Fibroblast of the aortic adventitia (primary cell): ENCODE measurements at regions not wholly inside any gene's neighbourhood (a gene's known extent, or its start where the extent isn't known, plus 50 kb on each side); places are given as distances from the start of the nearest gene placed in this dataset.

Source experiments
- DNase-seq: peaks from one replicate; pipeline ENCODE4 v3.0.0-alpha.2; 2010; ENCODE audit warnings: low read depth
- H3K4me3 ChIP-seq: 2 replicates; pipeline ENCODE4 v1.5.1; 2011; ENCODE audit warnings: low read depth, mild to moderate bottlenecking, control low read depth, low read length, moderate library complexity
- TF ChIP-seq, protein P1 (sequence below): IDR thresholded peaks from 2 replicates; pipeline ENCODE4 v1.5.1; 2011; ENCODE audit warnings: mild to moderate bottlenecking, low read length, control low read depth, inconsistent platforms; ENCODE audit not compliant: insufficient read depth

DNA sequence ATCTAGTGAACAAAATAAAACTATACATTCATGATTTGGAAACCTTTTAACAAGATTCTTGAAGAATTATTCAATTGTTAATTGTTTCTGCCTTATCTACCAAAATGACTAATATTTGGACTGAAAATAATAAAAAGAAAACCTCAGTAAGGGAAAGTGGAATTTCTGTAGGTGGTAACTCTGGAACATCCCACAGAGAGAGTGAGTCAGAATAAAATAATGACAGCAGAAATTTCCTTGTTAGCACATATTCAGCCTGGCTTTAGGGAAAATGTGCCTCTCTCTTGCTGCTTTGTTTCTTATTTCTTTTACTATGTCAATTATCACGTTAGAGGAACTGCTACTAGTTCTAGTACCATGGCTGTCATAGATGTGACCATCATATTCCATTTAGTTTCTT is 421.5 kb upstream of the GNPDA2 start:
- H3K4me3 ChIP-seq, result no peak overlapping the region
- TF ChIP-seq, protein P1, sequence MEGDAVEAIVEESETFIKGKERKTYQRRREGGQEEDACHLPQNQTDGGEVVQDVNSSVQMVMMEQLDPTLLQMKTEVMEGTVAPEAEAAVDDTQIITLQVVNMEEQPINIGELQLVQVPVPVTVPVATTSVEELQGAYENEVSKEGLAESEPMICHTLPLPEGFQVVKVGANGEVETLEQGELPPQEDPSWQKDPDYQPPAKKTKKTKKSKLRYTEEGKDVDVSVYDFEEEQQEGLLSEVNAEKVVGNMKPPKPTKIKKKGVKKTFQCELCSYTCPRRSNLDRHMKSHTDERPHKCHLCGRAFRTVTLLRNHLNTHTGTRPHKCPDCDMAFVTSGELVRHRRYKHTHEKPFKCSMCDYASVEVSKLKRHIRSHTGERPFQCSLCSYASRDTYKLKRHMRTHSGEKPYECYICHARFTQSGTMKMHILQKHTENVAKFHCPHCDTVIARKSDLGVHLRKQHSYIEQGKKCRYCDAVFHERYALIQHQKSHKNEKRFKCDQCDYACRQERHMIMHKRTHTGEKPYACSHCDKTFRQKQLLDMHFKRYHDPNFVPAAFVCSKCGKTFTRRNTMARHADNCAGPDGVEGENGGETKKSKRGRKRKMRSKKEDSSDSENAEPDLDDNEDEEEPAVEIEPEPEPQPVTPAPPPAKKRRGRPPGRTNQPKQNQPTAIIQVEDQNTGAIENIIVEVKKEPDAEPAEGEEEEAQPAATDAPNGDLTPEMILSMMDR, result no peak
- no peak for DNase-seq

- TF ChIP-seq, protein P1, result no peak
- DNase-seq, result no peak
- H3K4me3 ChIP-seq, result no peak overlapping the region
Measured at GRCh38 chr4:45131020-45131419, 404.7 kb upstream of the GNPDA2 start.

DNA sequence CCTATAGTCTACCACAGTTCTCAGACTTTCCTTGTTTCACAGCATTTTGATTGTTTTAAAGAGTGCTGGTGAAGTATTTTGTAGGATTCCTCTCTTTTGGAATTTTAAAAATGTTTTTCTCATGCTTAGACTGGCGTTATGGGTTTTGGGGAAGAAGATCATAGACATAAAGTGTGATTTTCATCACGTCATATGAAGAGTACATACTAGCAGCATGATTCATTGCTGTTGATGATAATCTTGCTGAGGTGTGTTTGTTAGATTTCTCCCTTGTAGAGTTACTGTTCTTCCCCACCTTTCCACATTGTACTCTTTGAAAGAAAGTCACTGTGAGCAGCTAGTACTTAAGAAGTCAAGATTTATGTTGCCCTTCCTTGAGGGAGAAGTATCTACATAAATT is 396.1 kb upstream of the GNPDA2 start:
- TF ChIP-seq, protein P1, result no peak
- DNase-seq, result no peak
- H3K4me3 ChIP-seq, result no peak overlapping the region

- H3K4me3 ChIP-seq, result no peak overlapping the region
- no peak for DNase-seq
- TF ChIP-seq, protein P1, result no peak
Measured at GRCh38 chr4:45121426-45121975, 395.1 kb upstream of the GNPDA2 start.

DNA sequence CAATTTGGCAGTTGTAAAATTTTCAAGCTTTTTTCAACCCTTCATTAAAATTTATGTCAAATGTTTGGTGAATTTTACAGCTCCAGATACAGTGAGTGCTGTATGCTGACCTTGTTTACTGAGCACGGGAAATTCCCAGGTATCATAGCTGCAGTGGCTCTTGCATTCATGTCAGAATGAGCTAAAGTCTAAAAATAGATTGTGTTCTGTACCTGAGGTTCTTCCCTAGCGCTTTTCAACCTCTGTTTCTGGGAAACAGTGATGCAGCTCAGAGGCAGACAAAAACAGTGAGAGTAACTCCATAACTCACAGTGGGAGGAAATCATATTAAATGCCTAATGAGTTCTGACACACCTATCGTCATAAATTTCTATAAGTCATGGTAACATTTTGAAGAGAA is 393.8 kb upstream of the GNPDA2 start:
- TF ChIP-seq, protein P1, result no peak
- DNase-seq, result no peak
- no peak overlapping the region for H3K4me3 ChIP-seq

- TF ChIP-seq, protein P1, result no peak
- no peak for DNase-seq
- no peak overlapping the region for H3K4me3 ChIP-seq
Measured at GRCh38 chr4:45119376-45119775, 393.0 kb upstream of the GNPDA2 start.

GRCh38 chr4:45102716-45103115 is 376.4 kb upstream of the GNPDA2 start:
- TF ChIP-seq, protein P1, result no peak
- no peak for DNase-seq
- H3K4me3 ChIP-seq, result no peak overlapping the region
